ENCODE measurements at regions not wholly inside any gene's neighbourhood (a gene's known extent, or its start where the extent isn't known, plus 50 kb on each side); places are given as distances from the start of the nearest gene placed in this dataset.

GRCh38 chr21:15298306-15298705 lies 233.5 kb upstream of the NRIP1 start:
- Histone ChIP-seq H3K9ac (ENCODE audit: insufficient read depth, low read depth, low read length) (no peak overlapping the region), H3K9me3 (ENCODE audit: low read length) (peaks cover 8% of the 10 kb centered on the region), H3K79me2 (ENCODE audit: insufficient read depth, low read length) (no peaks in the 10 kb centered on the region), H3K4me1 (ENCODE audit: insufficient read depth, low read length) (peaks cover 2% of the 10 kb centered on the region), H2AFZ (ENCODE audit: low read length) (no peak overlapping the region), H3K4me3 (replicated peaks in 1 of 3; ENCODE audit: insufficient read depth in 1 of 3, low read depth in 2 of 3, low read length in 3 of 3) (no peak overlapping the region), H3K36me3 (replicated peaks in 1 of 2; ENCODE audit: control insufficient read depth in 1 of 2, insufficient read depth in 2 of 2, low read length in 2 of 2) (no peaks in the 10 kb centered on the region), H3K4me2 (ENCODE audit: low read depth, low read length) (no peak overlapping the region), H3K27ac (ENCODE audit: extremely low read length, insufficient read depth, low read length) (no peak overlapping the region), H3K27me3 (ENCODE audit: control insufficient read depth in 1 of 2, insufficient read depth in 2 of 2, low read length in 2 of 2) (no peaks in the 10 kb centered on the region), H4K20me1 (ENCODE audit: insufficient read depth, low read length) (no peaks in the 10 kb centered on the region)
- POLR2A ChIA-PET, result no interaction called here
- FAIRE-seq (no peak), DNase-seq (ENCODE audit: low spot score) (no peak), ATAC-seq (no peak)
- WGBS (ENCODE audit: low lambda C conversion rate), result 85% methylated on average over 4 of the region's 4 CpGs
- no peak for TF ChIP-seq SOX5 (CRISPR knock-in tag; IDR thresholded peaks at IDR 0.05; ENCODE audit: borderline replicate concordance)
- no peak for TF ChIP-seq ZNF484 (CRISPR knock-in tag; IDR thresholded peaks at IDR 0.05; ENCODE audit: borderline replicate concordance, low read depth)
- no peak for TF ChIP-seq MAZ (IDR thresholded peaks at IDR 0.05; ENCODE audit: borderline replicate concordance, low read depth, low read length)
- TF ChIP-seq MAZ (CRISPR knock-in tag; IDR thresholded peaks at IDR 0.05; ENCODE audit: low read depth), result no peak
- no peak for TF ChIP-seq SNAI1 (CRISPR knock-in tag; IDR thresholded peaks at IDR 0.05; ENCODE audit: borderline replicate concordance)
- TF ChIP-seq ZNF274 (CRISPR knock-in tag; IDR thresholded peaks at IDR 0.05), result no peak
- no peak for TF ChIP-seq HNRNPLL (IDR thresholded peaks at IDR 0.05; ENCODE audit: low read depth, low read length, poor library complexity, severe bottlenecking)
- TF ChIP-seq MIXL1 (CRISPR knock-in tag; IDR thresholded peaks at IDR 0.05), result no peak
- no peak for TF ChIP-seq CENPT (CRISPR knock-in tag; IDR thresholded peaks at IDR 0.05; ENCODE audit: low read depth)
- TF ChIP-seq CHD4 (IDR thresholded peaks at IDR 0.05; ENCODE audit: borderline replicate concordance, low read length), result no peak
- no peak for TF ChIP-seq RBM39 (IDR thresholded peaks at IDR 0.05; ENCODE audit: low read depth, low read length, poor library complexity, severe bottlenecking)
- TF ChIP-seq ZNF609 (CRISPR knock-in tag; IDR thresholded peaks at IDR 0.05; ENCODE audit: borderline replicate concordance), result no peak
- no peak for TF ChIP-seq CREB3 (CRISPR knock-in tag; IDR thresholded peaks at IDR 0.05)
- TF ChIP-seq REL (CRISPR knock-in tag; conservative IDR thresholded peaks at IDR 0.05), result no peak
- TF ChIP-seq GATA4 (IDR thresholded peaks at IDR 0.05; ENCODE audit: borderline replicate concordance, low read depth), result no peak
- no peak for TF ChIP-seq CBX1 (IDR thresholded peaks at IDR 0.05; ENCODE audit: low read depth)
- TF ChIP-seq ZNF337 (CRISPR knock-in tag; IDR thresholded peaks at IDR 0.05; ENCODE audit: borderline replicate concordance, low read depth), result no peak
- TF ChIP-seq ZNF597 (CRISPR knock-in tag; IDR thresholded peaks at IDR 0.05), result no peak
- no peak for TF ChIP-seq ZMAT3 (CRISPR knock-in tag; conservative IDR thresholded peaks at IDR 0.05)
- intact Hi-C loops (cut with micrococcal nuclease; ENCODE audit: unreplicated experiment) (loop anchor here (10.0 kb wide), 1 partner anchor 186 kb away; no protein-coding TSS in a partner anchor), in situ Hi-C loops (cut with HindIII; ENCODE audit: extremely low pct_ligation_motif_present, low pct_unique_long_range_greater_than_20kb) (no loop called here)
- CTCF ChIA-PET (ENCODE audit: low intra/inter-chr PET ratio, low total read pairs), result no interaction called here
- no TSS peak for BruUV-seq (replicated peaks)
